ENCODE measurements at regions not wholly inside any gene's neighbourhood (a gene's known extent, or its start where the extent isn't known, plus 50 kb on each side); places are given as distances from the start of the nearest gene placed in this dataset.

DNA sequence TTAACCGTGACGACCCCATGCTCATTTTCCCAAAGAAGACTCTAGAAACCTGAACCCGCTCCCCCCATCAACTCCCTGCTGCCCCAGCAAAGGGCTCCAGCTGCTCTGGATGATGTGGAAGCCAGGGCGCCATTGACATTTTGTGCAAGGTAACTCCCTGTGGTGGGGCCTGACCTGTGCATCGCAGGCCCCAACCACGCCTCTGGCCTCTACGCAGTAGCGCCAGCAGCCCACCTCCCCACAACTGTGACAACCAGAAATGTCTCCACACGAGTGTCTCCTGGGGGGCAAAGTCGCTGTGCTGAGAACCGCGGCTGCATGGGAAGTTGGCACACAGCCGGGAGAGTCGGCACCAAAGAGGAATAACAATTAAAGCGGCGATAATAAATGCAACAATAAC lies 86.9 kb upstream of the PRR5 start:
- Mint-ChIP-seq H3K4me3 (no peak overlapping the region), H3K36me3 (ENCODE audit: low read depth) (peaks cover 2% of the 10 kb centered on the region), H3K9me3 (peaks cover 1% of the 10 kb centered on the region), H3K4me1 (no peaks in the 10 kb centered on the region), H3K27ac (no peak overlapping the region), H3K27me3 (no peaks in the 10 kb centered on the region)
- intact Hi-C loops (cut with micrococcal nuclease) = no loop called here
- no peak for DNase-seq

DNA sequence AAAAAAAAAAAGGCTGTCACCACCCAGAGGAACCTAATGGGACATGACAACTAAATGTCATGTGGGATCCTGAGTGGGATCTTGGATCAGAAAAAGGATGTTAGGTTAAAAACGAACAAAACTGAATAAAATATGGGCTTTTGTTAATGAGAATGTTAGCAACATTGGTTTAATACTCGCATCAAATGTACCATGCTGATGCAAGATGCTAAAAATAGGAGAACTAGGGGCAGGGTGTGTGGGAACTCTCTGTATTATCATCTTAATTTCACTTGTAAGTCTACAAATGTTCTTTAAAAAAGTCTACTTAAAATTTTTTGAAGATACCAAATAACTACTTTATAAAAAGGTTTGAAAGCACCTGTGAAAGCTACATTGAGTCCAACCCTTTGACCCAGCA lies 88.8 kb upstream of the PRR5 start:
- no peak overlapping the region for H3K27ac Mint-ChIP-seq

DNA sequence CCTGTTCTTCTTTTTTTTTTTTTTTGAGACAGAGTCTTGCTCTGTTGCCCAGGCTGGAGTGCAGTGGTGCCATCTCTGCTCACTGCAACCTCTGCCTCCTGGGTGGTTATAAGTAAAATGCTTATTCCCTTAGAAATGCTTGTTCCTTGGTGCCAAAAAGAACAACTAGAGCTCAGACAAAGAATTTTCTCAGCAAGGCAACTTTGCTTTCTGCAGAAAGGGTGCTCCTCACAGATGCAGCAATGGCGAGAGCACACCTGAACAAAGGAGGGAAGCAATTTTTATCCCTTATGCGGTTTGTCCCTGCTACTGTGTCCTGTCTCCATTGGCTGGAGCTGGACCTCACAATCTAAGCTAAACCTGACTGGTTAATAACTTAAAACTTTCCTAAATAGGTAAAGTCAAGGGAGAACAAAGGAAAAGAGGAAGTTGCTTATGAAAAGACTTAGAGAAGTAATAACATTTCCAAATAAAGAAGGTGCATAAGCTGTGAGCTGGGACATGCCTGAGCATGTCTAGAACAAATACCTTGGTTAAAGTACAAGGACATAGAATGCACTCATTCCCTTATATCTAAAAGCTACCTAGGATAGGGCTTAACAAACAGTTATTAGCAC lies 90.0 kb upstream of the PRR5 start:
- H3K27me3 Mint-ChIP-seq = no peaks in the 10 kb centered on the region
- no peak overlapping the region for H3K27ac Mint-ChIP-seq

More for the DNA sequence above, 88.8 kb upstream of the PRR5 start:
- no peak overlapping the region for H3K4me3 Mint-ChIP-seq
- no peaks in the 10 kb centered on the region for H3K4me1 Mint-ChIP-seq
- H3K9me3 Mint-ChIP-seq = peaks cover 4% of the 10 kb centered on the region
- intact Hi-C loops (cut with micrococcal nuclease) = no loop called here
- no peaks in the 10 kb centered on the region for H3K27me3 Mint-ChIP-seq
- DNase-seq = no peak
- H3K36me3 Mint-ChIP-seq (ENCODE audit: low read depth) = peaks cover 2% of the 10 kb centered on the region

DNA sequence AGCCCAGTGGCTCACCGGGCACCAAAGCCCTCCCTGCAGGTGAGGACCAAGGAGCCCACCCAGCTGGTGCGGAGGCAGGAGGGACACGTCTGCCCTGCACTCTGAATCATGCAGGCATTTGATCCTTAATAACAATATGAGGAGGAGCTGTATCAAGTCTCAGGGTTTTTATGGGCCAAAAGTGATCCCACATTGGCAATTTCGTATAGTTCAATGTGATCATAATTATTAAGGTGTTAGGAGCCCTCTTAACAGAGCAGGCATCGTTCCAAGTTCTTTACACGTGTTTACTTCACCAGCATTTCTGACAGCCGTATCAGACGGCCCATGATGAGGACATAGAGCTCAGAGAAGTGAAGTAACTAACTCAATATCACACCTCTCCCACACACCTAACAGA lies 91.9 kb upstream of the PRR5 start:
- intact Hi-C loops (cut with micrococcal nuclease) = no loop called here
- Mint-ChIP-seq H3K9me3 (peaks cover 4% of the 10 kb centered on the region), H3K4me1 (no peaks in the 10 kb centered on the region), H3K27ac (no peak overlapping the region), H3K4me3 (no peak overlapping the region), H3K36me3 (ENCODE audit: low read depth) (peaks cover 2% of the 10 kb centered on the region), H3K27me3 (peaks cover 2% of the 10 kb centered on the region)
- DNase-seq = no peak

More for the DNA sequence above, 90.0 kb upstream of the PRR5 start:
- Mint-ChIP-seq H3K36me3 (ENCODE audit: low read depth) (peaks cover 2% of the 10 kb centered on the region), H3K9me3 (peaks cover 4% of the 10 kb centered on the region), H3K4me3 (no peak overlapping the region), H3K4me1 (no peaks in the 10 kb centered on the region)
- intact Hi-C loops (cut with micrococcal nuclease) = no loop called here
- no peak for DNase-seq

DNA sequence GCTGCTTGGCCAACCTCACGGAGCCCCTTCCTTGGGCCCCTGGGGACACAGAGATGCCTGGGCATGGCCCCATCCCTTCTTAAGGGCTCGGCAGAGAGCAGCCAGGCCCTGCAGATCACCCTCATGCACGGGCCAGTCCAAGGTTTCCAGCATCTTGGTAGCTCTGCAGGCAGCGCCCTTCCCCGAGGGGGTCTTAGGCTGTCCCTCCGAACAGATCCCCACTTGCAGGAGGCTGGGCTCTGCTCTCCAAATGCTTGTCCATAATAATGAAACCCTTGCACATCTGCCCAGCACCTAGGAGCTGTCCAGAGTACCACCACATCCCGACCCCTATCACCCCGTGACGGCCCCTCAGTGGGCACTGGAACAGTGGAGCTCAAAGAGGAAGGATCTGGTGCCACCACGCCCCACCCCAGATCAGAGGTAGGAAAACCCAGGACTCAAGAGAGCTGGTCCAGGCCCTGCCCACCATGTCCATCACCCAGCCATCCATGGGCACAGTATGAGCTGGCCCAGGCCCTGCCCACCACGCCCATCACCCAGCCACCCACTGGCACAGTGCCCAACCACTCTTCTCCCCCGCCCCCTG lies 92.5 kb upstream of the PRR5 start:
- intact Hi-C loops (cut with micrococcal nuclease) = no loop called here
- DNase-seq = no peak
- no peaks in the 10 kb centered on the region for H3K4me1 Mint-ChIP-seq
- H3K27ac Mint-ChIP-seq = no peak overlapping the region
- H3K36me3 Mint-ChIP-seq (ENCODE audit: low read depth) = peaks cover 2% of the 10 kb centered on the region
- H3K4me3 Mint-ChIP-seq = no peak overlapping the region
- H3K27me3 Mint-ChIP-seq = peaks cover 4% of the 10 kb centered on the region
- H3K9me3 Mint-ChIP-seq = peaks cover 4% of the 10 kb centered on the region

DNA sequence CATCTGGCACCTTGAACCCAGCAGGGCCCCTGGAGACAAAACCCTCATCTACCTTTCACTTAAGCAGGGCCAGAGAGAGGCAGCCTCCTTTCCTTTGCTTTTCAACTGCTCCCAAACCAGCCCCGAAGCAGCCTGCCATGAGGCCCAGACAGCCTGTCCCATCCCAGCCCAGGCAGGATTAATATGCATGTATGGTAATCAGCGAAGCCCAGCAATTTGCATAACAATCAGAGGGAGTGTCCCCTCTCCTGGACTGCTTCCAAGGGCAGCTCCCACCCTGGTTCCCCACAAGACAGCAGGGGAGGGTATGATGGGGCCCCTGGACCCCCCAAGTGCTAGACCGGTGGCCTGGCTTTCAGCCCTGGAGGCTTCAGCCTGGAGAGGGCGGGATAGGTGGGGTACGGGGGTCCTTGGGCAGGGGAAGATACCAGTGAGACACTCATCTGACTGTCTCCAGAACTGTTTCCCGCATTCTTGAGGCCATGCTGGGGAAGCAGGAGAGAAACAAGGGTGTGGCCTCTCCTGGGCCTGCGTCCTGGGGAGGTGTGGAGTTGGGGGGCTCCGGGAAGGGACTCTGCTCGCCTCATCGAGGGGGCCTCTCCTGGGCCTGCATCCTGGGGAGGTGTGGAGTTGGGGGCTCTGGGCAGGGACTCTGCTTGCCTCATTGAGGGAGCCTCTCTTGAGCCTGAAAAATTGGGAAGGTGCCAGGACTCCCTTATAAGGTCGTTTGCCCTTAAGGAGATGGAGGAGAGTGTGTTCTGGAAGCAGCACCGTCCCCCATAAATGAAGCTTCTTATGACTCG lies 93.2 kb upstream of the PRR5 start:
- H3K4me1 Mint-ChIP-seq = no peaks in the 10 kb centered on the region
- peaks cover 2% of the 10 kb centered on the region for H3K36me3 Mint-ChIP-seq (ENCODE audit: low read depth)
- H3K9me3 Mint-ChIP-seq = peaks cover 4% of the 10 kb centered on the region
- peaks cover 5% of the 10 kb centered on the region for H3K27me3 Mint-ChIP-seq
- no peak for DNase-seq
- intact Hi-C loops (cut with micrococcal nuclease) = no loop called here
- H3K4me3 Mint-ChIP-seq = no peak overlapping the region
- no peak overlapping the region for H3K27ac Mint-ChIP-seq

DNA sequence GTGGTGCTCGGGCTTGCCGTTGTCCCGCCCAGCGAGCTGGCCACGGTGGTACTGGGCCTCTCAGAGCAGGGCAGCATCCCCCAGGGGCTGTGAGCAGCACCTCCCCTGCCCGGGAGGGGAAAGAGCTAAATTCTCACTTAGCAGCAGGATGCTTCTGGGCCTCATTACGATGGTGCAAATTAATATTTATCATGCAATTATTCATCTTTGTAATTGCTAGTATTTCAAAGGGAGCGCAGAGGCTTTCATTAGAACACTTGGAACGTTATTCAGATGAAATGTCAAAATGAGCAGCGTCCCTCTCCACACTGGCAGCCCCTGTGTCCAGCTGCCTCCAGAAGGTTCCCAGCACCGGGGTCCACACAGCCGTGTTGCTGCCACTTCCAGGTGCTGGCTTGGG lies 95.9 kb upstream of the PRR5 start:
- peaks cover 4% of the 10 kb centered on the region for H3K9me3 Mint-ChIP-seq
- no peak overlapping the region for H3K4me3 Mint-ChIP-seq
- H3K27me3 Mint-ChIP-seq = peaks cover 9% of the 10 kb centered on the region
- no peak for DNase-seq
- H3K27ac Mint-ChIP-seq = no peak overlapping the region
- H3K4me1 Mint-ChIP-seq = no peaks in the 10 kb centered on the region
- intact Hi-C loops (cut with micrococcal nuclease) = no loop called here
- peaks cover 2% of the 10 kb centered on the region for H3K36me3 Mint-ChIP-seq (ENCODE audit: low read depth)

DNA sequence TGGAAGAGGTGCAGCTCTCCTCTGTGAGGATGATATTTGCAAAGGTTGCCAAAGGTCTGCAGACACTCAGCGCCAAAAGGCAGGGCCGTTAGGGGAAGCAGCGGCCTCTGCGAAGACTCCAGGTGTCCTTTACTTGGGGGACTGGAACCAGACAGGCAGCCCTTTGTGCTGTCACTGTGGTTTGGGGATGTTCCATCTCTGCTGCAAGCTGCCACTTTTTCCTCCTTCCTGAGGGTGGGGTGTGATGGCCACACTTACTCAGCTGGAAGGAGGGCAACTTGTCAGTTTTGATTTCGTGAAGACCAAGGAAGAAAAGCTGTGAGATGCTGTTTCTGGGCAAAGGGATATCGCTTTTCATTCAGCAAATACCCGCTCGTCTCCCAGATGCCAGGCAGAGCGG lies 96.5 kb upstream of the PRR5 start:
- DNase-seq = no peak
- H3K9me3 Mint-ChIP-seq = peaks cover 4% of the 10 kb centered on the region
- no peak overlapping the region for H3K27ac Mint-ChIP-seq
- H3K4me1 Mint-ChIP-seq = no peaks in the 10 kb centered on the region
- intact Hi-C loops (cut with micrococcal nuclease) = no loop called here
- H3K27me3 Mint-ChIP-seq = peaks cover 12% of the 10 kb centered on the region
- H3K4me3 Mint-ChIP-seq = no peak overlapping the region
- H3K36me3 Mint-ChIP-seq (ENCODE audit: low read depth) = peaks cover 2% of the 10 kb centered on the region

DNA sequence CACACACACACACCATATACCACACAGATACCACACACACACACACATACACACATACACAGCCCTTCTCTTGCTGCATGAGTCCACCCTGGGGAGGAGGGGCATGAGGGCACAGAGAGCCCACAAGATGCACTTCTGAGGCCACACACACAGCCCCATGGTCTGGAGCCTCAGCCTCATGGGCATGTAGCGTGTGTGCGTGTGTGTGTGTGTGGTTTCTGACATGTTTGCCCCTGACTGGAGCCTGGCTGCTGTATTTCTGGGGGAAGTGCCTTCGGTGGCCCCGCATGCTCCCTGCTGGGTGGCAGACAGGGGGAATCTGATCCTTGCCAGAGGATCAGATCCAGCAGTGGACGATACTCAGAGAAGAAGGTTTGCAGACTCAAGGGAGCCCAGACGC lies 97.0 kb upstream of the PRR5 start:
- H3K4me1 Mint-ChIP-seq = no peaks in the 10 kb centered on the region
- no peak overlapping the region for H3K27ac Mint-ChIP-seq
- no peak overlapping the region for H3K4me3 Mint-ChIP-seq
- H3K9me3 Mint-ChIP-seq = peaks cover 1% of the 10 kb centered on the region
- peaks cover 12% of the 10 kb centered on the region for H3K27me3 Mint-ChIP-seq
- H3K36me3 Mint-ChIP-seq (ENCODE audit: low read depth) = no peaks in the 10 kb centered on the region
- DNase-seq = no peak
- intact Hi-C loops (cut with micrococcal nuclease) = no loop called here

DNA sequence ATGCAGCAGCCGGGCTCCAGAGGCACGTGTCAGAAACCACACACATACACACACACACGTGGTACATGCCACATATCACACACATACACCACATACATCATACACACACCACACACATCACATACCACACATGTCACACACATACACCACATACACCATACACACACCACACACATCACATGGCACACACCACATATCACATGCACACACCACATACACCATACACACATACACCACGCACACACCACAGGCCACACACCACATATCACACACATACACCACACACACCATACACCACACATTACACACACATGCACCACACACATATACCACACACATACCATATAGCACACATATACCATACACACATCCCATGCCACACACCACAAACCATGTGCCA lies 97.5 kb upstream of the PRR5 start:
- peaks cover 12% of the 10 kb centered on the region for H3K27me3 Mint-ChIP-seq
- H3K4me3 Mint-ChIP-seq = no peak overlapping the region
- intact Hi-C loops (cut with micrococcal nuclease) = no loop called here
- no peaks in the 10 kb centered on the region for H3K36me3 Mint-ChIP-seq (ENCODE audit: low read depth)
- H3K27ac Mint-ChIP-seq = no peak overlapping the region
- no peaks in the 10 kb centered on the region for H3K4me1 Mint-ChIP-seq
- H3K9me3 Mint-ChIP-seq = no peaks in the 10 kb centered on the region
- no peak for DNase-seq

DNA sequence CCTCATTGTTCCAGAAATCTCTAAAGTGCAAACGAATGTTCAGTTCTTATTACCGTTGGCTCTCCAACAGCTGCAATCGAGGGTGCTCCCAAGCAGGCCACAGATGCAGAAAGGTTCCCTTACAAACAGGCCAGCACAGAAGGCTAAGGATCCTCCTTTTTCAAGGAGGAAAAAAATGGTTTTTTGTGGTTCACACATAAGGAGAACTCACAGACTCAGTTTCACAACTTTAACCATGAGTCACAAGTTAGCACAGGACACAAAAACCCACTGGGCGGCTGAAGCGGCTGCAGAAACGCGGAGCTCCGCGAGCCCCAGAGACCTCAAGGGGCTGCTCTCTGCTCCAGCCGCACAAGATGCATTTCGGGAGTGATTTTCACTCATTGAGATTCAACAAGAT lies 98.2 kb upstream of the PRR5 start:
- intact Hi-C loops (cut with micrococcal nuclease) = no loop called here
- no peak for DNase-seq
- H3K27ac Mint-ChIP-seq = no peak overlapping the region

DNA sequence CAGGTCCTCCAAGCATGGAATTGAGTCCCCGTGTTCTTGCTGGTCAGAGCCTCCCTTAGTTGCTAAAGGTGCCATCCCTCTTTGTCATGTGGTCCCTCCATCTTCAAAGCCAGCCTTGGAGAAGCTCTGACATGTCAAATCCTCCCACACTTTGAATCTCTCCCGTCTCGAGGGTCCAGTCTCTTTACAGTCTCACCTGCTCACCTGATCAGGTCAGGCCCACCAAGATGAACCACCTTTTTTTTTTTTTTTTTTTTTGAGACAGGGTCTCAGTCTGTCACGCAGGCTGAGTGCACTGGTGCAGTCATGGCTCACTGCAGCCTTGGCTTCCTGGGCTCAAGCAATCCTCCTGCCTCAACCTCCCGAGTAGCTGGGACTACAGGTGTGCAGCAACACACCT lies 100.3 kb upstream of the PRR5 start:
- H3K4me3 Mint-ChIP-seq = no peak overlapping the region
- H3K9me3 Mint-ChIP-seq = no peaks in the 10 kb centered on the region
- H3K4me1 Mint-ChIP-seq = no peaks in the 10 kb centered on the region
- H3K36me3 Mint-ChIP-seq (ENCODE audit: low read depth) = no peaks in the 10 kb centered on the region
- H3K27me3 Mint-ChIP-seq = peaks cover 15% of the 10 kb centered on the region
- intact Hi-C loops (cut with micrococcal nuclease) = no loop called here
- no peak overlapping the region for H3K27ac Mint-ChIP-seq
- no peak for DNase-seq

More for the DNA sequence above, 98.2 kb upstream of the PRR5 start:
- no peak overlapping the region for H3K4me3 Mint-ChIP-seq
- H3K27me3 Mint-ChIP-seq = peaks cover 12% of the 10 kb centered on the region
- H3K4me1 Mint-ChIP-seq = no peaks in the 10 kb centered on the region
- no peaks in the 10 kb centered on the region for H3K9me3 Mint-ChIP-seq
- H3K36me3 Mint-ChIP-seq (ENCODE audit: low read depth) = no peaks in the 10 kb centered on the region

DNA sequence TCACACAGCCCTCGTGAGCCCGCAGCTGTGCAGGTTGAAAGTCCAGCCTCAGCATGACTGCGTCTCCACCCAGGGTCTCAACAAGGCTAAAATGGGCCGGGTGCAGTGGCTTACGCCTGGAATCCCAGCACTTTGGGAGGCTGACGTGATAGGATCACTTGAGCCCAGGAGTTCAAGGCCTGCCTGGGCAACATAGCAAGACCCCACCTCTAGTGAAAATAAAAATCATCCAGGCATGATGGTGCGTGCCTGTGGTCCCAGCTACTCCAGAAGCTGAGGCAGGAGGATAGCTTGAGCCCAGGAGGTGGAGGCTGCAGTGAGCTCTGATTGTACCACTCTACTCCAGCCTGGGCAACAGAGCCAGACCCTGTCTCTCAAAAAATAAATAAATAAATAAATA lies 100.8 kb upstream of the PRR5 start:
- Mint-ChIP-seq H3K9me3 (no peaks in the 10 kb centered on the region), H3K36me3 (ENCODE audit: low read depth) (no peaks in the 10 kb centered on the region), H3K27ac (no peak overlapping the region), H3K4me1 (no peaks in the 10 kb centered on the region), H3K27me3 (peaks cover 18% of the 10 kb centered on the region), H3K4me3 (no peak overlapping the region)
- DNase-seq = no peak
- intact Hi-C loops (cut with micrococcal nuclease) = no loop called here

DNA sequence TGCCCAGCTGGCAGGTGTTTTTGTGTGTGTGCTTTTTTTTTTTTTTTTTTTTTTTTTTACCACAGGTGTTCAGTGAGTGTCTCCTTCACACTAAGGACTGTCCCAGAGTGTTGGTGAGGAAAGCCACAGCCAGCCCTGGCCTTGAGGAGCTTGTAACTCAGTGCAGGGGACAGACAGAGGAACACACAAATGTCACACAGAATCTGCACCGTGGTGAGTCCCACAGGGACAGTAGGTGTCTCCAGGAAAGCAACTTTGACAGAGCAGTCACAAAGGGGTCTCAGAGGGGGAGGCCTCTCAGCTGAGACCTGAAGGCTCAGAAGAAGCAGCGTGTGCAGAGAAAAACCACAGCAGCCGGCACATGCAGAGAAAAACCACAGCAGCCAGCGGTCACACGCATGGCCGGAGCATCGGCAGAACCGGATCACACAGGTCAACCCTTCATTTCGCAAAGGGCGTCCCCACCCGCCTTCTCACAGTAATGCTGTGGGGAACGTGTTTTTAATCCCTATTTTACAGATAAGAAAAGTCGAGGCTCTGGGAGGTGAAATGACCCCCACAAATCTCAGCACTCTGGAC lies 101.7 kb upstream of the PRR5 start:
- Mint-ChIP-seq H3K9me3 (no peaks in the 10 kb centered on the region), H3K36me3 (ENCODE audit: low read depth) (no peaks in the 10 kb centered on the region), H3K27me3 (peaks cover 23% of the 10 kb centered on the region), H3K4me3 (no peak overlapping the region), H3K27ac (no peak overlapping the region), H3K4me1 (no peaks in the 10 kb centered on the region)
- no peak for DNase-seq
- intact Hi-C loops (cut with micrococcal nuclease) = no loop called here
